Astrocyte of the cerebellum (primary cell): ENCODE measurements at regions not wholly inside any gene's neighbourhood (a gene's known extent, or its start where the extent isn't known, plus 50 kb on each side); places are given as distances from the start of the nearest gene placed in this dataset.

Source experiments
- DNase-seq: peaks from one replicate; pipeline ENCODE4 v3.0.0-alpha.2; 2011; ENCODE audit warnings: low read depth
- H3K4me3 ChIP-seq: 2 replicates; pipeline ENCODE4 v1.5.1; 2011; ENCODE audit warnings: mild to moderate bottlenecking, low read depth, low read length, moderate library complexity
- in situ Hi-C: cut with HindIII; loops from 2 replicates; pipeline ENCODE4 v1.10.0; 2017; ENCODE audit warnings: low sequenced_read_pairs
- TF ChIP-seq, protein P1 (sequence below): IDR thresholded peaks from 2 replicates; pipeline ENCODE4 v1.5.1; 2012; ENCODE audit warnings: low read length, low read depth, moderate library complexity, mild to moderate bottlenecking; ENCODE audit errors: missing control alignments

DNA sequence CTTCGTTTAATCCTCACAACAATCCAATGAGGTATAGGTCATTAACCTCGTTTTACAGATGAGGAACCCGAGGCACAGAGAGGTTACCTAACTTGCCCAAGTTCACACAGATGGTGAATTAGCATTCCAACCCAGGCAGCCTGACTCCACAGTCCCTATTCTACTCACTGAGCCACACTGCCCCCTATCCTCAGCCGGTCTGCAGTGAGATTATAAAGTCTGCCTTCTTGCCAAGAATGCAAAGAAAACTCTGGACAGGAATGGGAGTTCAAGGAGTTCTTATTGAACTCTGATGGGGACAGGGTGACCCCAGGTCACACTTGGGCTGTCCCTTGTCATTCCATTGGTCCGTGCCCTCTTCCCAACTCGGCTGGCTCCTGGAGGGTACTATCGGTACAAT lies 94.0 kb upstream of the KCNK12 start:
- in situ Hi-C loops: no loop called here
- TF ChIP-seq, protein P1, sequence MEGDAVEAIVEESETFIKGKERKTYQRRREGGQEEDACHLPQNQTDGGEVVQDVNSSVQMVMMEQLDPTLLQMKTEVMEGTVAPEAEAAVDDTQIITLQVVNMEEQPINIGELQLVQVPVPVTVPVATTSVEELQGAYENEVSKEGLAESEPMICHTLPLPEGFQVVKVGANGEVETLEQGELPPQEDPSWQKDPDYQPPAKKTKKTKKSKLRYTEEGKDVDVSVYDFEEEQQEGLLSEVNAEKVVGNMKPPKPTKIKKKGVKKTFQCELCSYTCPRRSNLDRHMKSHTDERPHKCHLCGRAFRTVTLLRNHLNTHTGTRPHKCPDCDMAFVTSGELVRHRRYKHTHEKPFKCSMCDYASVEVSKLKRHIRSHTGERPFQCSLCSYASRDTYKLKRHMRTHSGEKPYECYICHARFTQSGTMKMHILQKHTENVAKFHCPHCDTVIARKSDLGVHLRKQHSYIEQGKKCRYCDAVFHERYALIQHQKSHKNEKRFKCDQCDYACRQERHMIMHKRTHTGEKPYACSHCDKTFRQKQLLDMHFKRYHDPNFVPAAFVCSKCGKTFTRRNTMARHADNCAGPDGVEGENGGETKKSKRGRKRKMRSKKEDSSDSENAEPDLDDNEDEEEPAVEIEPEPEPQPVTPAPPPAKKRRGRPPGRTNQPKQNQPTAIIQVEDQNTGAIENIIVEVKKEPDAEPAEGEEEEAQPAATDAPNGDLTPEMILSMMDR: no peak
- H3K4me3 ChIP-seq: no peak overlapping the region
- no peak for DNase-seq

DNA sequence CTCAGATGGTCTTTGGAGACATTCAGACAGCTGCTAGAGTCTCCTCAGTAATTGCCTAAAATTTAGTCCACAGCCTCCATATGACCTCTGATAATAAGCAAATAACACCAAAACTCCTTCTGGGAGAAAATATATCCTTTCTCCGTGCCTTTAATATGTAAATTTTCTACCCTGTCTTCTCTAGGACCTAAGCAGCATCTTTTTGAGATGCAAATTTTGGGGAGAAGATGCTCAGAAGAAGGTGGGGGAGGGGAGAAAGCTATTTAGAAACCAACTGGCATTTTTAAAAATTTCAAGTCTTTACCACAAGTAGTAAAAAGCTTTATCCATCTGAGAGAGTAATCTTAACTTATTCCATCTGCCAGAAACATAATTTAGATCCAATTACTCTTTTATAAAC lies 91.8 kb upstream of the KCNK12 start:
- no peak overlapping the region for H3K4me3 ChIP-seq
- in situ Hi-C loops: no loop called here
- no peak for DNase-seq
- TF ChIP-seq, protein P1: no peak

DNA sequence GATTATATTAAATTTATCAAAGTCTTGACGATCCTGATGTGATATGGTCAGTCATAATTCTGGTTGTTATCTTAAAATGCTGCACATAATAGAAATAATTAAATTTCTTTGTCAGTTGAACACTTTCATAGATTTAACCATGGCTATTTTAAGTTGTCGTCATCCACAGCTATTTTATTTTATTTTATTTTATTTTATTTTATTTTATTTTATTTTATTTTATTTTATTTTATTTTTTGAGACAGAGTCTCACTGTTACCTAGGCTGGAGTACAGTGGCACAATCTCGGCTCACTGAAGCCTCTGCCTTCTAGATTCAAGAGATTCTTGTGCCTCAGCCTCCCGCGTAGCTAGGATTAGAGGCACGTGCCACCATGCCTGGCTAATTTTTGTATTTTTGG lies 90.5 kb upstream of the KCNK12 start:
- DNase-seq: no peak
- in situ Hi-C loops: no loop called here
- H3K4me3 ChIP-seq: no peak overlapping the region
- TF ChIP-seq, protein P1: no peak

DNA sequence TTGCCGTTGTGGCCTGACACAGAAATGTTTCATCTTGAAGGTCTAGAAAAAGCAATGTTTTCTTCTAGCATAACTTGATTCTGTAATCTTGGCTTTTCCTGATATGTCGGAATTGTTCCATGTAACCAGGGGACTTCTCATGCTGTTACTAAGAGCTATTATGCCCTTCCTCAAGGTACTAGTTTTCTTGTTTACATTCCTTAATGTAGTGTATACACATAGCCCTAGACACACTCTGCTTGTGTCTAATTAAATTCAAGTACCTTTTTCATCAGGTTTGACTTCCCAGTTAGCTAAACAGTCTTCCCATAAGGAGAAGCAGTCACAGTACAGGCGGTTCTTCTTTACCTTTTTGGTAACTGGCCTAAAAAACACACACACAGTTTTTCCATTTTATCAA lies 89.4 kb upstream of the KCNK12 start:
- no peak for DNase-seq
- TF ChIP-seq, protein P1: no peak
- in situ Hi-C loops: no loop called here
- no peak overlapping the region for H3K4me3 ChIP-seq

DNA sequence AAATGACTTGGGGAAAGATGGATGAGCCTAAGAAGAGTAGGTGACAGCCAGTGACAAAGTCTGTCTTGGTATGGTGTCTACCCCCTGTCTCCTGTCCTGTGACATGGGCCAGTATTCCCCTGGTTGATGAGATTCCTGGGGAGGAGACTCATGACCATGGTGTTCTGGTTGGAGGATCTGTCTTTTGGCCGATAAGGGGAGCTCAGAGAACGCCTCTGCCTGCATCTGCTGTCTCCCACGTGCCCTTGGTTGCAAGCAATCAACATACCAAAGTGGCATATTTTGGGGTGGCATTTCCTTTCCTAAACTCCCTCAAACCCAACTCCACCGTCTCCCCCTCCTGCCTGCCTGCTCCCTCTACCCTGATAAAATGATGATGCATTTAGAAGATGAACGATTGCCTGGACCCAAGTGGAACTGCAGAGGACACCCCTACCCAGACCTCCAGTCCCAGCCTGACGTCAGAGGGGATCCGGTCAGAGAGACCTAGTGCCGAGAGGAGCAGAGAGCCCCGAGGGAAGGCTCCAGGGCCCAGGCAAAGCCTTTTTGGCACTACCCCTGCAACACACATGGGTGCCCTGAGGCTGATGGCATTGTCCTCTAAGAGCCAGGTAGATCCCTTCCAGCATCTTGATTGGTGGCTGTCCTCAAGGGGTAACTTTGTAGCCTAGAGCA lies 88.0 kb upstream of the KCNK12 start:
- TF ChIP-seq, protein P1: no peak
- in situ Hi-C loops: no loop called here
- H3K4me3 ChIP-seq: no peak overlapping the region
- no peak for DNase-seq

DNA sequence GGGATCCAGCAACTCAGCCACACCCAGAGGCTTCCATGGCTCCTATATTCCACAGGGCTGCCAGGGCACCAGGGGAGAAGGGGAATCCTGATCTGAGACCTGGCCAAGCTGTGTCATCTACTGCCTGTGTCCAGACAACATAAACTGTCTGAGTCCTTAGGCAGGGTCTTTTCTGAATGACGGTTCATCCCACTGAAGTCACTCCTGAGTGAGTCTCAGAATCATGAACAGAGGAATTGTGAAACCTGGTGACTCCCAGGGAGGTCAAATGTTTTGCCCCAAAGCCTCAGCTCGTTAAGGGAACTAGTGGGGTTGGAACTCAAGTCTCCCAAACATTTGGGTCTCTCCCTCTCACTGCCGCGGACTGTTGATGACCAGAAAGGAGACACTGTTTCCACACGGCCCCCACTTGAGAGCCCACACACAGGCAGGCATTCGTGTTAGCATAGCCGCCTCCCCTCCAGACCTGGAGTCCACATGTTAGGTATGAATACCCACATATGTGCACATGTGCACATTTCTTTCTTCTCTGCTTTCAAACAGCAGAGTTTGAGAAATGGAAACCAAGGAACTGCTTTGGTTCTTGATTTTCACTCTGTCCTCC lies 87.2 kb upstream of the KCNK12 start:
- no peak for DNase-seq
- no peak overlapping the region for H3K4me3 ChIP-seq
- TF ChIP-seq, protein P1: no peak
- in situ Hi-C loops: no loop called here
